GM10266 (cell line): ENCODE measurements at regions not wholly inside any gene's neighbourhood (a gene's known extent, or its start where the extent isn't known, plus 50 kb on each side); places are given as distances from the start of the nearest gene placed in this dataset.
"Not testable (repeated sequence)": the region's sequence is repeated elsewhere in the genome, so short reads cannot be mapped to it uniquely, and the experiment has no call there.

Source experiments
- DNase-seq: peaks from one replicate; pipeline ENCODE4 v3.0.0; 2012; ENCODE audit errors: extremely low spot score
- CTCF ChIP-seq: IDR thresholded peaks from 2 replicates; pipeline ENCODE4 v1.5.1; 2012; ENCODE audit warnings: mild to moderate bottlenecking, low read depth; ENCODE audit not compliant: control insufficient read depth, insufficient read depth; ENCODE audit errors: missing control alignments

- no peak for DNase-seq
- no peak for TF ChIP-seq CTCF
Measured at GRCh38 chr1:229170778-229171505, 100.0 kb upstream of the RAB4A start.

- DNase-seq = no peak
- no peak for TF ChIP-seq CTCF
Measured at GRCh38 chr1:229171934-229172333, 99.0 kb upstream of the RAB4A start.

- not testable (repeated sequence) for DNase-seq
Measured at GRCh38 chr1:229173491-229174476, 97.1 kb upstream of the RAB4A start.

- DNase-seq = not testable (repeated sequence)
Measured at GRCh38 chr1:229175297-229175696, 95.6 kb upstream of the RAB4A start.

GRCh38 chr1:229176457-229176856 is 94.5 kb upstream of the RAB4A start:
- not testable (repeated sequence) for DNase-seq

- no peak for TF ChIP-seq CTCF
- DNase-seq = no peak
Measured at GRCh38 chr1:229180161-229180560, 90.8 kb upstream of the RAB4A start.

GRCh38 chr1:229181419-229181818 is 89.5 kb upstream of the RAB4A start:
- no peak for DNase-seq
- no peak for TF ChIP-seq CTCF

GRCh38 chr1:229183588-229183987 is 87.3 kb upstream of the RAB4A start:
- DNase-seq = no peak
- no peak for TF ChIP-seq CTCF
